ENCODE measurements at regions not wholly inside any gene's neighbourhood (a gene's known extent, or its start where the extent isn't known, plus 50 kb on each side); places are given as distances from the start of the nearest gene placed in this dataset.

DNA sequence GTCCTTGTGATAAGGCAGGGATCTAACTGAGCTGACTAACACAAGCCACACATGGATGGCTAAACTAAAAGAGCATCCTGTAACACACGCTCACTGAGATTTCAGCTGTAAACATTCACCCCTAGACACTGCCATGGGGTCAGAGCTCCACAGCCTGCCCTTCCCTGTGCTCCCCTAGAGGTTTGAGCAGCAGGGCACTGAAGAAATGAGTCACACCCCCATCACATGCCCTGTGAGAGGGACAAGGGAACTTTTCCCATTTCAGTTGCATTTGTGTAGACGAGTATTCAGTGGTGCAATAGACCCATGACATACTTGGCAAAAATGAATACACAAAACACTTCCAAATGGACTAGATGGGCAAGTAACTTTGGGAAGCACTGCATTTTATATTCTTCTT lies 402.4 kb upstream of the LRRTM1 start:
- H3K4me3 ChIP-seq (ENCODE audit: low read length): peak overlapping the region; percentile 37
- no peaks in the 10 kb centered on the region for H3K36me3 ChIP-seq (ENCODE audit: control insufficient read depth, insufficient read depth, low read length, severe bottlenecking)
- peaks cover 14% of the 10 kb centered on the region for H3K4me1 ChIP-seq (ENCODE audit: control insufficient read depth, insufficient read depth, low read length)
- no peaks in the 10 kb centered on the region for H3K9me3 ChIP-seq (ENCODE audit: control insufficient read depth, low read length)
- no peak for DNase-seq (ENCODE audit: low read depth)
- peak overlapping the region; percentile 60 for H3K9ac ChIP-seq (ENCODE audit: low read length)
- H3K27me3 ChIP-seq (replicated peaks; ENCODE audit: control insufficient read depth, insufficient read depth, low read length): no peaks in the 10 kb centered on the region

DNA sequence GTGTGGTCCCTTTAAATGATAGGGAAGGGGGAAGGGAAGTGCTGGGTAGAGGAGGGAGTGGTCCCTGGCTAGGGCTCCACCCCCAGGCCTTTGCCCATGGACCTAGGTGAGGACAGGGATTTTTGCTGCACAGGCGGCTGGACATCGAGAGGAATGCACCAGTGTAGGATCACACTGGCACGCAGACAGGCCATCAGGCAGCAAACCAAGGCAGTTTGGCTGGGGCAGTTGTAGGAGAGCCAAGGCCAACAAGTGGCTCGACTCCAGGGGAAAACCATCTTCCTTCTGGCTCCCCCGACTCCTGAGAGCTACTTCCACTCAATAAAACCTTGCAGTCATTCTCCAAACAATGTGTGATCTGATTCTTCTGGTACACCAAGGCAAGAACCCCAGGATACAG lies 402.0 kb upstream of the LRRTM1 start:
- no peak for DNase-seq (ENCODE audit: low read depth)
- Histone ChIP-seq H3K4me1 (ENCODE audit: control insufficient read depth, insufficient read depth, low read length) (peaks cover 14% of the 10 kb centered on the region), H3K9ac (ENCODE audit: low read length) (peak overlapping the region; percentile 55), H3K36me3 (ENCODE audit: control insufficient read depth, insufficient read depth, low read length, severe bottlenecking) (no peaks in the 10 kb centered on the region), H3K9me3 (ENCODE audit: control insufficient read depth, low read length) (no peaks in the 10 kb centered on the region), H3K27me3 (replicated peaks; ENCODE audit: control insufficient read depth, insufficient read depth, low read length) (no peaks in the 10 kb centered on the region), H3K4me3 (ENCODE audit: low read length) (no peak overlapping the region)

- Histone ChIP-seq H3K27me3 (replicated peaks; ENCODE audit: control insufficient read depth, insufficient read depth, low read length) (no peaks in the 10 kb centered on the region), H3K4me1 (ENCODE audit: control insufficient read depth, insufficient read depth, low read length) (peaks cover 14% of the 10 kb centered on the region), H3K4me3 (ENCODE audit: low read length) (no peak overlapping the region), H3K36me3 (ENCODE audit: control insufficient read depth, insufficient read depth, low read length, severe bottlenecking) (no peaks in the 10 kb centered on the region), H3K9ac (ENCODE audit: low read length) (no peak overlapping the region), H3K9me3 (ENCODE audit: control insufficient read depth, low read length) (no peaks in the 10 kb centered on the region)
- no peak for DNase-seq (ENCODE audit: low read depth)
These were observed 399.0 kb upstream of the LRRTM1 start for GRCh38 chr2:80703532-80703931.

DNA sequence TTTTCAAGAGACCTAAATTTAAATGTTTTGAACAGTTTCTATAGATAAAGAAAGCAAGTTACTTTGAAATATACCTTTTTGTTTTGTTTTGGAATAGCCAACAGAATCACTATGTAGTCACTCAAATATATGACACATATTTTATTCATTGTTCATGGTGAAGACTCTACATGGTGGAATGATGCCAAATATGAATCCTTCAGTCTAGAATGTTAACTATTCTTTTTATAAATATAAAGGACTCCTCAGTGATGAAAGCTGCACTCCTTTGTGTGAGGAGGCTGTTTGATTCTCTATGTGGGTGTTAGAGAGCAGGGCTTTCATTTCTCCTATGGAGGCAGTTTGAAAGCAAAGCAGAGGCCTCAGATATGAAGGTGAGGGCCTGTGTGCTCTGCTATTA lies 396.4 kb upstream of the LRRTM1 start:
- H3K9ac ChIP-seq (ENCODE audit: low read length): no peak overlapping the region
- H3K36me3 ChIP-seq (ENCODE audit: control insufficient read depth, insufficient read depth, low read length, severe bottlenecking): no peaks in the 10 kb centered on the region
- H3K4me3 ChIP-seq (ENCODE audit: low read length): no peak overlapping the region
- H3K9me3 ChIP-seq (ENCODE audit: control insufficient read depth, low read length): no peaks in the 10 kb centered on the region
- no peaks in the 10 kb centered on the region for H3K27me3 ChIP-seq (replicated peaks; ENCODE audit: control insufficient read depth, insufficient read depth, low read length)
- H3K4me1 ChIP-seq (ENCODE audit: control insufficient read depth, insufficient read depth, low read length): no peaks in the 10 kb centered on the region
- DNase-seq (ENCODE audit: low read depth): no peak
